Testis (tissue), 2 donors: ENCODE measurements at regions not wholly inside any gene's neighbourhood (a gene's known extent, or its start where the extent isn't known, plus 50 kb on each side); places are given as distances from the start of the nearest gene placed in this dataset.

Source experiments
- DNase-seq: peaks from one replicate; pipeline ENCODE4 v3.0.0-alpha.2; 2019
- H3K27ac ChIP-seq, 2 donors: fragments of 200-600 bp; sonication (generic); one replicate each; pipeline ENCODE4 v1.5.1; 2019
- H3K27me3 ChIP-seq: fragments of 200-600 bp; sonication (generic); one replicate; pipeline ENCODE4 v1.5.1; 2019
- H3K36me3 ChIP-seq: fragments of 200-600 bp; sonication (generic); one replicate; pipeline ENCODE4 v1.5.1; 2017; ENCODE audit warnings: low read depth; ENCODE audit errors: missing control alignments
- H3K4me1 ChIP-seq: fragments of 200-600 bp; sonication (generic); one replicate; pipeline ENCODE4 v1.5.1; 2019
- H3K4me3 ChIP-seq, 2 donors: fragments of 200-600 bp; sonication (generic); one replicate each; pipeline ENCODE4 v1.5.1; 2017 to 2019
- H3K9me3 ChIP-seq: fragments of 200-600 bp; sonication (generic); one replicate; pipeline ENCODE4 v1.5.1; 2017
- POLR2A ChIP-seq: fragments of 450-650 bp; IDR thresholded peaks from one replicate; pipeline ENCODE4 v1.6.1; 2017; ENCODE audit warnings: antibody characterized with exemption, mild to moderate bottlenecking, moderate library complexity
- WGBS, 2 donors: methylation state at CpG; one replicate each; pipeline ENCODE4 v1.1.5; 2018; 5-methylcytosine and 5-hydroxymethylcytosine counted together
- intact Hi-C: fragments of 100-400 bp; cut with DNase I; formaldehyde crosslinking; loops from one replicate; pipeline ENCODE4 v1.15.1; 2023; ENCODE audit warnings: low total_unique reads
- TF ChIP-seq, protein P1 (sequence below), 3 experiments: fragments of 450-650 bp in 2 of 3; fragments of 200-600 bp in 1 of 3; sonication (generic) in 1 of 3; IDR thresholded peaks; one replicate each; pipeline ENCODE4 v1.5.1; 2016 to 2019; ENCODE audit warnings: antibody characterized with exemption in 3 of 3, mild to moderate bottlenecking in 2 of 3, moderate library complexity in 1 of 3

DNA sequence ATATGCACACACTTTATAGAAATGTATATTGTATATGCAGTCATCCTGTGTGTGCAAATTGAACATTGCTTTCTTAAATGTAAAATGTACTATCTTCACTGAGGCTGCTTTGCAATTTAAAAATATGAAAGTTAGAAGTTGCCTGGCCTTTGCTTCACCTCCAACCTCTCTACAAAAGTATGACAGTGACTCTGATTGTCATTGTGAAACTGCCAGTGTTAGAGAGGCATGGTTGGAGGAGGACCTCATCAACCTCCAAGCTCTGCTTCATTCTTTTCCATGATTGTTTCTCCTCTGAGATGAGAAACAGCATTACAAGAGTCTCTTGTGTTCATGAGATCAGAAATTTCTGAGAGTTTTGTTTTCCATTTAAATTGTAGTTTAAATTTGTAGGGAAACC lies 185.5 kb downstream of the ZC3H11B start:
- intact Hi-C loops, result no loop called here
- H3K9me3 ChIP-seq, result no peaks in the 10 kb centered on the region
- H3K4me1 ChIP-seq, result no peaks in the 10 kb centered on the region
- DNase-seq, result no peak
- no peaks in the 10 kb centered on the region for H3K27me3 ChIP-seq
- TF ChIP-seq POLR2A, result no peak
- TF ChIP-seq, protein P1, sequence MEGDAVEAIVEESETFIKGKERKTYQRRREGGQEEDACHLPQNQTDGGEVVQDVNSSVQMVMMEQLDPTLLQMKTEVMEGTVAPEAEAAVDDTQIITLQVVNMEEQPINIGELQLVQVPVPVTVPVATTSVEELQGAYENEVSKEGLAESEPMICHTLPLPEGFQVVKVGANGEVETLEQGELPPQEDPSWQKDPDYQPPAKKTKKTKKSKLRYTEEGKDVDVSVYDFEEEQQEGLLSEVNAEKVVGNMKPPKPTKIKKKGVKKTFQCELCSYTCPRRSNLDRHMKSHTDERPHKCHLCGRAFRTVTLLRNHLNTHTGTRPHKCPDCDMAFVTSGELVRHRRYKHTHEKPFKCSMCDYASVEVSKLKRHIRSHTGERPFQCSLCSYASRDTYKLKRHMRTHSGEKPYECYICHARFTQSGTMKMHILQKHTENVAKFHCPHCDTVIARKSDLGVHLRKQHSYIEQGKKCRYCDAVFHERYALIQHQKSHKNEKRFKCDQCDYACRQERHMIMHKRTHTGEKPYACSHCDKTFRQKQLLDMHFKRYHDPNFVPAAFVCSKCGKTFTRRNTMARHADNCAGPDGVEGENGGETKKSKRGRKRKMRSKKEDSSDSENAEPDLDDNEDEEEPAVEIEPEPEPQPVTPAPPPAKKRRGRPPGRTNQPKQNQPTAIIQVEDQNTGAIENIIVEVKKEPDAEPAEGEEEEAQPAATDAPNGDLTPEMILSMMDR (IDR thresholded peaks at IDR 0.05), result no peak
- no peak overlapping the region for H3K27ac ChIP-seq
- no peak overlapping the region for H3K4me3 ChIP-seq
- H3K36me3 ChIP-seq, result no peaks in the 10 kb centered on the region

GRCh38 chr1:219422811-219423598 lies 189.9 kb downstream of the ZC3H11B start:
- Histone ChIP-seq H3K27ac (no peak overlapping the region), H3K4me3 (no peak overlapping the region), H3K4me1 (no peaks in the 10 kb centered on the region), H3K36me3 (no peaks in the 10 kb centered on the region), H3K9me3 (no peaks in the 10 kb centered on the region), H3K27me3 (no peaks in the 10 kb centered on the region)
- TF ChIP-seq, protein P1 (IDR thresholded peaks at IDR 0.05), result no peak
- no peak for TF ChIP-seq POLR2A
- no peak for DNase-seq
- intact Hi-C loops, result no loop called here
- WGBS, 2 donors, result 94 to 95% methylated on average over 4 of the region's 4 CpGs

GRCh38 chr1:219420913-219421312 lies 192.0 kb downstream of the ZC3H11B start:
- no peaks in the 10 kb centered on the region for H3K27me3 ChIP-seq
- no peaks in the 10 kb centered on the region for H3K9me3 ChIP-seq
- no peak overlapping the region for H3K27ac ChIP-seq
- TF ChIP-seq, protein P1 (IDR thresholded peaks at IDR 0.05), result no peak
- no peak for TF ChIP-seq POLR2A
- no peaks in the 10 kb centered on the region for H3K36me3 ChIP-seq
- no peaks in the 10 kb centered on the region for H3K4me1 ChIP-seq
- H3K4me3 ChIP-seq, result no peak overlapping the region
- DNase-seq, result no peak
- intact Hi-C loops, result no loop called here

DNA sequence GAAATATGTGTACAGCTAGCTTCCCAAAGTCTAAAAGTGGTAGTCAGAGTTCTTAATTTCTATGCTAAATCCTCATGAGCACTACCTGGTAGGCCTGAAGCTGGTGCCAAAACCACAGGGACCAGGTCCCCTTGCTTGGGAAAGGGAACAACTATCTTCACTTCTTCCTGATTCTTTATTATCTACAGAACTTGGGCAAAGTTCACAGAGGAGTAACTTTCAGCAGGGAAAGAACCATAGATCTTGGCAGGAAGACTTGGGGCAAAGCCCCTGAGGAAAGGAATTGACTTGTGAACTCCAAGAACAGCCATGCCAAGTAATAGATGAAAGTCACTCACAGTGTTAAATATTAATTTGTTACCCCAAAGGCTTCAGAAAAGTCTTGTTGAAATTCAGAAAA lies 193.0 kb downstream of the ZC3H11B start:
- DNase-seq, result no peak
- intact Hi-C loops, result no loop called here
- TF ChIP-seq POLR2A, result no peak
- TF ChIP-seq, protein P1 (IDR thresholded peaks at IDR 0.05), result no peak
- Histone ChIP-seq H3K27ac (no peak overlapping the region), H3K27me3 (no peaks in the 10 kb centered on the region), H3K4me3 (no peak overlapping the region), H3K36me3 (no peaks in the 10 kb centered on the region), H3K4me1 (no peaks in the 10 kb centered on the region), H3K9me3 (no peaks in the 10 kb centered on the region)

DNA sequence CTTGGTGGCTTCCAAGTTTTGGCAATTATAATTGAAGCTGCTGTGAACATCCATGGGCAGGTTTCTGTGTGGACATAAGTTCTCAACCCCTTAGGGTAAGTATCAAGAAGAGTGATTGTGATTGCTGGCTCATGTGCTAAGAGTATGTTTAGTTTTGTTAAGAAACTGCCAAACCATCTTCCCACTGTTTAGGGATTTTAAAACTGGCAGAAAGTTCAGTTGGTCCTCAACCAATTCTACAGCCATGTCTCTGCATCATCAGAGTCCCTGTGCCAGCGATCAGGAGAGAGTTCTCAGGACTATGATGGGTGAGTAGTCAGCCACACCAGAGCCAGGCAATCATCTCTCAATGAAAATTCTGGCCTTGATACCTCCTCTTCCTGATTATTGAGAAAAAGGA lies 193.8 kb downstream of the ZC3H11B start:
- 96 to 100% methylated on average over 1 of the region's 1 CpG for WGBS, 2 donors
- TF ChIP-seq, protein P1 (IDR thresholded peaks at IDR 0.05), result no peak
- no peak for TF ChIP-seq POLR2A
- H3K9me3 ChIP-seq, result no peaks in the 10 kb centered on the region
- H3K27ac ChIP-seq, result no peak overlapping the region
- DNase-seq, result no peak
- no peaks in the 10 kb centered on the region for H3K27me3 ChIP-seq
- intact Hi-C loops, result no loop called here
- no peak overlapping the region for H3K4me3 ChIP-seq
- H3K4me1 ChIP-seq, result no peaks in the 10 kb centered on the region
- no peaks in the 10 kb centered on the region for H3K36me3 ChIP-seq
